VCaP (cell line): ENCODE measurements at regions not wholly inside any gene's neighbourhood (a gene's known extent, or its start where the extent isn't known, plus 50 kb on each side); places are given as distances from the start of the nearest gene placed in this dataset.

Source experiments
- H3K27ac ChIP-seq: fragments of 450-650 bp; 2 replicates; pipeline ENCODE4 v1.5.1; 2017
- CTCF ChIP-seq: fragments of 450-650 bp; conservative IDR thresholded peaks from 2 replicates; pipeline ENCODE4 v1.5.1; 2017; ENCODE audit warnings: mild to moderate bottlenecking, moderate library complexity

GRCh38 chr5:120257358-120257971 lies 206.6 kb upstream of the PRR16 start:
- TF ChIP-seq CTCF: no peak
- no peak overlapping the region for H3K27ac ChIP-seq

GRCh38 chr5:120258123-120258522 lies 206.0 kb upstream of the PRR16 start:
- no peak overlapping the region for H3K27ac ChIP-seq
- TF ChIP-seq CTCF: no peak

- no peak for TF ChIP-seq CTCF
- H3K27ac ChIP-seq: no peak overlapping the region
Observed at GRCh38 chr5:120260651-120261050, 203.4 kb upstream of the PRR16 start.

GRCh38 chr5:120270498-120270897 lies 193.6 kb upstream of the PRR16 start:
- H3K27ac ChIP-seq: no peak overlapping the region
- TF ChIP-seq CTCF: no peak

GRCh38 chr5:120293796-120294195 lies 170.3 kb upstream of the PRR16 start:
- TF ChIP-seq CTCF: no peak

GRCh38 chr5:120297616-120298015 lies 166.5 kb upstream of the PRR16 start:
- no peak for TF ChIP-seq CTCF
- no peak overlapping the region for H3K27ac ChIP-seq

More at GRCh38 chr5:120293796-120294195, 170.3 kb upstream of the PRR16 start:
- H3K27ac ChIP-seq: no peak overlapping the region

GRCh38 chr5:120298981-120299380 lies 165.1 kb upstream of the PRR16 start:
- H3K27ac ChIP-seq: no peak overlapping the region
- no peak for TF ChIP-seq CTCF
